Keratinocyte (primary cell): ENCODE measurements at regions not wholly inside any gene's neighbourhood (a gene's known extent, or its start where the extent isn't known, plus 50 kb on each side); places are given as distances from the start of the nearest gene placed in this dataset.

ENCODE experiments used
- DNase-seq: peaks from one replicate; pipeline ENCODE4 v3.0.0-alpha.2; 2011; ENCODE audit warnings: low read depth, missing footprints, low spot score
- FAIRE-seq: peaks from 2 replicates; lab custom pipeline; 2011; peaks lifted over from hg19 to GRCh38; lab: Jason Lieb, UNC
- H2AFZ ChIP-seq: 2 replicates; pipeline ENCODE4 v1.6.0; 2012; ENCODE audit warnings: low read length, control low read depth, inconsistent platforms; ENCODE audit not compliant: control insufficient read depth
- H3K27ac ChIP-seq: 2 replicates; pipeline ENCODE4 v1.5.1; 2011; ENCODE audit warnings: low read length; ENCODE audit not compliant: control insufficient read depth, insufficient read depth
- H3K27me3 ChIP-seq: 3 replicates; pipeline ENCODE4 v1.6.0; 2011; ENCODE audit warnings: low read length; ENCODE audit not compliant: control insufficient read depth, insufficient read depth; ENCODE audit errors: extremely low read depth
- H3K36me3 ChIP-seq, 2 experiments: 2 replicates in 1 of 2; 3 replicates in 1 of 2; pipeline ENCODE4 v1.5.1; 2011; ENCODE audit warnings: low read length in 2 of 2, mild to moderate bottlenecking in 1 of 2; ENCODE audit not compliant: control insufficient read depth in 2 of 2, insufficient read depth in 2 of 2; ENCODE audit errors: extremely low read depth in 1 of 2
- H3K4me1 ChIP-seq: 3 replicates; pipeline ENCODE4 v1.5.1; 2011; ENCODE audit warnings: low read length; ENCODE audit not compliant: control insufficient read depth, insufficient read depth; ENCODE audit errors: extremely low read depth
- H3K4me2 ChIP-seq: 3 replicates; pipeline ENCODE4 v1.6.0; 2011; ENCODE audit warnings: low read depth, low read length; ENCODE audit not compliant: control insufficient read depth, insufficient read depth; ENCODE audit errors: extremely low read depth
- H3K4me3 ChIP-seq, 3 experiments: fragments of 200-600 bp in 1 of 3; sonication (generic) in 1 of 3; 2 replicates in 2 of 3; 3 replicates in 1 of 3; pipeline ENCODE4 v1.5.1; 2011 to 2016; ENCODE audit warnings: low read length in 3 of 3, mild to moderate bottlenecking in 3 of 3, control low read depth in 2 of 3, inconsistent platforms in 1 of 3, low read depth in 1 of 3, mixed read lengths in 1 of 3, mixed run types in 1 of 3, moderate library complexity in 1 of 3; ENCODE audit not compliant: control insufficient read depth in 2 of 3, insufficient read depth in 2 of 3; ENCODE audit errors: extremely low read depth in 1 of 3
- H3K79me2 ChIP-seq: 2 replicates; pipeline ENCODE4 v1.6.0; 2012; ENCODE audit warnings: low read length; ENCODE audit not compliant: control insufficient read depth, insufficient read depth
- H3K9ac ChIP-seq: 3 replicates; pipeline ENCODE4 v1.6.0; 2011; ENCODE audit warnings: low read length; ENCODE audit not compliant: control insufficient read depth, insufficient read depth; ENCODE audit errors: extremely low read depth
- H3K9me1 ChIP-seq: 3 replicates; pipeline ENCODE4 v1.6.0; 2011; ENCODE audit warnings: low read length; ENCODE audit not compliant: control insufficient read depth, insufficient read depth; ENCODE audit errors: extremely low read depth
- H3K9me3 ChIP-seq: 2 replicates; pipeline ENCODE4 v1.5.1; 2012; ENCODE audit warnings: low read depth, low read length; ENCODE audit not compliant: control insufficient read depth
- H4K20me1 ChIP-seq: 3 replicates; pipeline ENCODE4 v1.6.0; 2011; ENCODE audit warnings: low read length; ENCODE audit not compliant: control insufficient read depth, insufficient read depth; ENCODE audit errors: extremely low read depth
- CTCF ChIP-seq, 3 experiments: IDR thresholded peaks in 1 of 3; conservative IDR thresholded peaks in 1 of 3; optimal IDR thresholded peaks in 1 of 3; 2 replicates in 2 of 3; 3 replicates in 1 of 3; pipeline versions ENCODE3 to v1.5.1; 2011; ENCODE audit warnings: low read length in 3 of 3, mild to moderate bottlenecking in 3 of 3, moderate library complexity in 2 of 3, control low read depth in 1 of 3, inconsistent platforms in 1 of 3; ENCODE audit not compliant: insufficient read depth in 2 of 3; ENCODE audit errors: extremely low read depth in 1 of 3
- EZH2 ChIP-seq: IDR thresholded peaks from one replicate; pipeline ENCODE4 v1.6.1; 2012; ENCODE audit warnings: inconsistent platforms, mild to moderate bottlenecking, low read length, moderate library complexity
- dilution Hi-C: fragments of 300-500 bp; cut with MboI; formaldehyde crosslinking; loops from one replicate; pipeline ENCODE4 v1.7.0; 2020; ENCODE audit warnings: low sequenced_read_pairs; ENCODE audit not compliant: extremely low pct_ligation_motif_present

- Histone ChIP-seq H3K27ac (no peak overlapping the region), H3K79me2 (no peaks in the 10 kb centered on the region), H2AFZ (no peak overlapping the region), H3K9ac (no peak overlapping the region), H3K4me1 (no peaks in the 10 kb centered on the region), H3K4me3 (no peak overlapping the region), H3K27me3 (no peaks in the 10 kb centered on the region), H3K4me2 (no peak overlapping the region), H4K20me1 (no peaks in the 10 kb centered on the region), H3K36me3 (no peaks in the 10 kb centered on the region), H3K9me1 (no peaks in the 10 kb centered on the region), H3K9me3 (no peaks in the 10 kb centered on the region)
- TF ChIP-seq EZH2: no peak
- no peak for TF ChIP-seq CTCF (optimal IDR thresholded peaks at IDR 0.05 in 1 of 3, IDR thresholded peaks at IDR 0.05 in 1 of 3, conservative IDR thresholded peaks at IDR 0.05 in 1 of 3; ENCODE audit: extremely low read depth in 1 of 3, insufficient read depth in 2 of 3, low read length in 3 of 3)
- no peak for DNase-seq
- dilution Hi-C loops: no loop called here
- no peak for FAIRE-seq
These were observed 210.1 kb upstream of the PELI2 start for GRCh38 chr14:55908106-55908505.

GRCh38 chr14:55909879-55910278 is 208.3 kb upstream of the PELI2 start:
- Histone ChIP-seq H3K36me3 (no peaks in the 10 kb centered on the region), H3K4me1 (no peaks in the 10 kb centered on the region), H3K27ac (no peak overlapping the region), H3K27me3 (no peaks in the 10 kb centered on the region), H3K9me3 (no peaks in the 10 kb centered on the region), H3K79me2 (no peaks in the 10 kb centered on the region), H3K9ac (no peak overlapping the region), H3K9me1 (no peaks in the 10 kb centered on the region), H2AFZ (no peak overlapping the region), H4K20me1 (no peaks in the 10 kb centered on the region), H3K4me2 (no peak overlapping the region), H3K4me3 (no peak overlapping the region)
- no peak for DNase-seq
- FAIRE-seq: no peak
- dilution Hi-C loops: no loop called here
- TF ChIP-seq CTCF (optimal IDR thresholded peaks at IDR 0.05 in 1 of 3, IDR thresholded peaks at IDR 0.05 in 1 of 3, conservative IDR thresholded peaks at IDR 0.05 in 1 of 3; ENCODE audit: extremely low read depth in 1 of 3, insufficient read depth in 2 of 3, low read length in 3 of 3) (no peak), EZH2 (no peak)
